A549 (cell line): ENCODE measurements at regions not wholly inside any gene's neighbourhood (a gene's known extent, or its start where the extent isn't known, plus 50 kb on each side); places are given as distances from the start of the nearest gene placed in this dataset.

Experiments used
- ATAC-seq, 2 experiments: fragments of 200-7000 bp in 1 of 2; fragments of >200 bp in 1 of 2; cut with Nextera tagmentation in 1 of 2; cut with Tn5 transposase in 1 of 2; 3 replicates each; pipeline versions ENCODE4 v1.8.0 to v1.9.1; 2018 to 2020; ENCODE audit warnings: mild to moderate bottlenecking in 1 of 2, moderate library complexity in 1 of 2
- CTCF ChIA-PET: fragments of 300-600 bp; sonication (Branson Sonifier 250); formaldehyde crosslinking; extraction: SDS; loops from one replicate; lab custom pipeline; 2021; ENCODE audit warnings: antibody characterized with exemption, inconsistent platforms; lab: Yijun Ruan, JAX
- POLR2A ChIA-PET: fragments of 350-600 bp; formaldehyde crosslinking; extraction: SDS; loops from one replicate; lab custom pipeline; 2021; ENCODE audit warnings: antibody characterized with exemption, inconsistent platforms; lab: Yijun Ruan, JAX
- DNase-seq, 2 experiments: peaks; one replicate each; pipeline versions ENCODE4 v3.0.0 to v3.0.0-alpha.2; 2011 to 2016; ENCODE audit warnings: low read depth in 1 of 2, low spot score in 1 of 2
- FAIRE-seq: peaks from 2 replicates; lab custom pipeline; 2011; peaks lifted over from hg19 to GRCh38; lab: Jason Lieb, UNC
- H3K27ac ChIP-seq, 2 experiments: fragments of >200 bp; sonication (Bioruptor Twin); formaldehyde crosslinking; 3 replicates each; pipeline ENCODE4 v1.5.1; 2016 to 2017
- H3K4me1 ChIP-seq: fragments of >200 bp; sonication (Bioruptor Twin); formaldehyde crosslinking; 3 replicates; pipeline ENCODE4 v1.6.1; 2016
- H3K4me2 ChIP-seq: fragments of >200 bp; sonication (Bioruptor Twin); formaldehyde crosslinking; 3 replicates; pipeline ENCODE4 v1.6.1; 2016
- H3K4me3 ChIP-seq: fragments of >200 bp; sonication (Bioruptor Twin); formaldehyde crosslinking; 3 replicates; pipeline ENCODE4 v1.5.1; 2016
- H3K9me3 ChIP-seq: fragments of >200 bp; sonication (Bioruptor Twin); formaldehyde crosslinking; 3 replicates; pipeline ENCODE4 v1.6.1; 2016
- BHLHE40 ChIP-seq: IDR thresholded peaks from 2 replicates; pipeline ENCODE4 v1.6.1; 2012; ENCODE audit warnings: low read depth, low read length, inconsistent platforms
- CEBPB ChIP-seq, 2 experiments: fragments of >200 bp in 1 of 2; sonication (Bioruptor Twin) in 1 of 2; formaldehyde crosslinking in 1 of 2; IDR thresholded peaks; 2 replicates each; pipeline ENCODE4 v1.6.1; 2012 to 2016
- CHD2 ChIP-seq: fragments of 150-350 bp; IDR thresholded peaks from 2 replicates; pipeline ENCODE4 v1.6.1; 2014; ENCODE audit warnings: low read length; ENCODE audit not compliant: partially characterized antibody
- EHMT2 ChIP-seq: fragments of 200-600 bp; sonication (generic); IDR thresholded peaks from 2 replicates; pipeline ENCODE4 v1.6.1; 2016; ENCODE audit warnings: antibody characterized with exemption, low read depth, mild to moderate bottlenecking, moderate library complexity
- FOXS1 ChIP-seq: fragments of 250-450 bp; sonication (Bioruptor Pico); IDR thresholded peaks from 2 replicates; pipeline ENCODE4 v1.5.0; 2020; ENCODE audit warnings: mild to moderate bottlenecking, moderate library complexity
- HOXA7 ChIP-seq: fragments of 250-450 bp; sonication (Bioruptor Pico); IDR thresholded peaks from 2 replicates; pipeline ENCODE4 v1.5.0; 2020; ENCODE audit warnings: mild to moderate bottlenecking, moderate library complexity
- HOXB5 ChIP-seq: fragments of 250-450 bp; sonication (Bioruptor Pico); IDR thresholded peaks from 2 replicates; pipeline ENCODE4 v1.5.0; 2020; ENCODE audit warnings: mild to moderate bottlenecking, moderate library complexity
- KDM1A ChIP-seq: fragments of 200-600 bp; sonication (generic); IDR thresholded peaks from 2 replicates; pipeline ENCODE4 v1.6.1; 2016; ENCODE audit warnings: low read depth, mild to moderate bottlenecking
- KDM5A ChIP-seq: fragments of 200-600 bp; sonication (generic); IDR thresholded peaks from 2 replicates; pipeline ENCODE4 v1.6.1; 2016; ENCODE audit warnings: antibody characterized with exemption, mild to moderate bottlenecking
- MAFK ChIP-seq: fragments of 450-650 bp; IDR thresholded peaks from 2 replicates; pipeline ENCODE4 v1.6.1; 2014; ENCODE audit not compliant: partially characterized antibody
- NR3C1 ChIP-seq: fragments of >200 bp; sonication (Bioruptor Twin); formaldehyde crosslinking; IDR thresholded peaks from 3 replicates; pipeline ENCODE4 v1.6.1; 2017
- POLR2A ChIP-seq: IDR thresholded peaks from 2 replicates; pipeline ENCODE4 v1.6.1; 2012; ENCODE audit warnings: mild to moderate bottlenecking, low read length
- POLR2AphosphoS2 ChIP-seq: conservative IDR thresholded peaks from 2 replicates; pipeline ENCODE4 v1.6.1; 2012; ENCODE audit warnings: low read length, improper control_type of control experiment, inconsistent platforms
- RAD21 ChIP-seq, 2 experiments: fragments of >200 bp in 1 of 2; sonication (Bioruptor Twin) in 1 of 2; formaldehyde crosslinking in 1 of 2; IDR thresholded peaks in 1 of 2; conservative IDR thresholded peaks in 1 of 2; 2 replicates in 1 of 2; 3 replicates in 1 of 2; pipeline ENCODE4 v1.6.1; 2012 to 2018; ENCODE audit warnings: inconsistent platforms in 1 of 2
- RCOR1 ChIP-seq: fragments of 150-350 bp; IDR thresholded peaks from 2 replicates; pipeline ENCODE4 v1.6.1; 2014; ENCODE audit warnings: antibody characterized with exemption, low read length, low read depth
- RNF2 ChIP-seq: fragments of 200-600 bp; sonication (generic); IDR thresholded peaks from 2 replicates; pipeline ENCODE4 v1.6.1; 2016; ENCODE audit warnings: low read depth, mild to moderate bottlenecking, antibody characterized with exemption, moderate library complexity, borderline replicate concordance
- SMC3 ChIP-seq: fragments of >200 bp; sonication (Bioruptor Twin); formaldehyde crosslinking; IDR thresholded peaks from 3 replicates; pipeline ENCODE4 v1.6.1; 2018; ENCODE audit warnings: inconsistent platforms
- ZNF302 ChIP-seq: fragments of 250-450 bp; sonication (Bioruptor Pico); IDR thresholded peaks from 2 replicates; pipeline ENCODE4 v1.9.0; 2021; ENCODE audit warnings: inconsistent platforms, mild to moderate bottlenecking, moderate library complexity
- WGBS: methylation state at CpG from one replicate; pipeline ENCODE4 v1.1.6; 2017; ENCODE audit errors: missing lambda C conversion rate; 5-methylcytosine and 5-hydroxymethylcytosine counted together
- TF ChIP-seq, protein P1 (sequence below): IDR thresholded peaks from 2 replicates; pipeline ENCODE4 v1.6.1; 2012

DNA sequence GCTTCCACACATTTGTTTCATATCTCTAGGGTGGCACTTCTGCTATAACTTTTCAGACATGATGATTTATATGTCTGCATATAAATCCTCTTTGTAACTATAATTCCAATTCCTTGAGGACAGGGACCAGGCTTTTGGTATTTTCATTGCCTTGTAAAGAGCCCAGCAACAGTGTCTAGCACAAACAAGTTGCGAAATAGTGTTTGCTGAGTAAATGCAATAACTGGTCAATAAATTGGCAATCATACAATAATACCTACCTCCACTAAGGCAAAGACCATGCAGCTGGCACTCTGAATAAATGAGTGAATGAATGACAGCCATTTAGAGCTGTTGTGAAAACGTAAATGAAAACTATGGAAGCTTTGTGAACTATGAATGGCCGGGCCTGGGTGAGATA lies 564.0 kb upstream of the ZNF462 start:
- no peak for FAIRE-seq
- Histone ChIP-seq H3K4me3 (no peak overlapping the region), H3K4me2 (no peak overlapping the region), H3K9me3 (no peaks in the 10 kb centered on the region), H3K27ac (no peak overlapping the region), H3K4me1 (no peaks in the 10 kb centered on the region)
- no peak for ATAC-seq
- ChIA-PET POLR2A (no interaction called here), CTCF (no interaction called here)
- WGBS: 12% methylated on average over 3 of the region's 3 CpGs
- DNase-seq: no peak
- TF ChIP-seq, protein P1, sequence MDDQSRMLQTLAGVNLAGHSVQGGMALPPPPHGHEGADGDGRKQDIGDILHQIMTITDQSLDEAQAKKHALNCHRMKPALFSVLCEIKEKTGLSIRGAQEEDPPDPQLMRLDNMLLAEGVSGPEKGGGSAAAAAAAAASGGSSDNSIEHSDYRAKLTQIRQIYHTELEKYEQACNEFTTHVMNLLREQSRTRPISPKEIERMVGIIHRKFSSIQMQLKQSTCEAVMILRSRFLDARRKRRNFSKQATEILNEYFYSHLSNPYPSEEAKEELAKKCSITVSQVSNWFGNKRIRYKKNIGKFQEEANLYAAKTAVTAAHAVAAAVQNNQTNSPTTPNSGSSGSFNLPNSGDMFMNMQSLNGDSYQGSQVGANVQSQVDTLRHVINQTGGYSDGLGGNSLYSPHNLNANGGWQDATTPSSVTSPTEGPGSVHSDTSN: no peak
- TF ChIP-seq RAD21 (conservative IDR thresholded peaks at IDR 0.05 in 1 of 2, IDR thresholded peaks at IDR 0.05 in 1 of 2) (no peak), RCOR1 (no peak), SMC3 (no peak), NR3C1 (no peak), POLR2A (no peak), CHD2 (no peak), RNF2 (no peak)

DNA sequence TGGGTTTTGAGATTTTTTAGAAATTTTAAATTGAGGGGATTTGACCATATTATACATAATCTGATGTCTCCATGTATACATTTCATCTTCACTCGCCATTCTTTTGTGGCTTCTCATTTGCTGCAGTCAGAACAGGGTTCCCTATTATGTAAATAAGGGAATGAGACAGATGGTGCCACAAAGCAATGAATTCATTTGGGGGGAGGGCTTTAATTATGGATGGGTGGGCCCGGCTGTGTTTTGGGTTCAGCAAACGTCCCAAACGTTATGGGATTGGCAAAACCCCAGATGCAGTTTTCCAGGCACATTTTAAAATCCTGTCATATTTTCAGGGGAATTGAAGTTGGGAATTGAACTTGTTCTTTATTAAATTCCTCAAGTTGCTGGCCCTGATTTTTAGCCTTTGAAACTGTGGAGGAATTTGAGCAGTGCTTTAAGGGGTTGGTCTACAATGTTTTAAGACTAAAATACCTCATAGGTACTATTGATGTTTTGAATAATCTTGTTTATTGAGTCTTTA lies 558.5 kb upstream of the ZNF462 start:
- ChIA-PET CTCF (no interaction called here), POLR2A (no interaction called here)
- no peak overlapping the region for H3K4me3 ChIP-seq
- H3K4me1 ChIP-seq: no peaks in the 10 kb centered on the region
- 27% methylated on average over 4 of the region's 4 CpGs for WGBS
- FAIRE-seq: no peak
- TF ChIP-seq MAFK: no peak
- TF ChIP-seq KDM1A: no peak
- no peak for TF ChIP-seq HOXB5 (CRISPR knock-in tag)
- TF ChIP-seq CEBPB (IDR thresholded peaks at IDR 0.05): no peak
- TF ChIP-seq KDM5A: no peak
- TF ChIP-seq HOXA7 (CRISPR knock-in tag): no peak
- no peak overlapping the region for H3K27ac ChIP-seq
- ATAC-seq: no peak
- no peak overlapping the region for H3K4me2 ChIP-seq
- H3K9me3 ChIP-seq: no peaks in the 10 kb centered on the region
- DNase-seq: no peak

DNA sequence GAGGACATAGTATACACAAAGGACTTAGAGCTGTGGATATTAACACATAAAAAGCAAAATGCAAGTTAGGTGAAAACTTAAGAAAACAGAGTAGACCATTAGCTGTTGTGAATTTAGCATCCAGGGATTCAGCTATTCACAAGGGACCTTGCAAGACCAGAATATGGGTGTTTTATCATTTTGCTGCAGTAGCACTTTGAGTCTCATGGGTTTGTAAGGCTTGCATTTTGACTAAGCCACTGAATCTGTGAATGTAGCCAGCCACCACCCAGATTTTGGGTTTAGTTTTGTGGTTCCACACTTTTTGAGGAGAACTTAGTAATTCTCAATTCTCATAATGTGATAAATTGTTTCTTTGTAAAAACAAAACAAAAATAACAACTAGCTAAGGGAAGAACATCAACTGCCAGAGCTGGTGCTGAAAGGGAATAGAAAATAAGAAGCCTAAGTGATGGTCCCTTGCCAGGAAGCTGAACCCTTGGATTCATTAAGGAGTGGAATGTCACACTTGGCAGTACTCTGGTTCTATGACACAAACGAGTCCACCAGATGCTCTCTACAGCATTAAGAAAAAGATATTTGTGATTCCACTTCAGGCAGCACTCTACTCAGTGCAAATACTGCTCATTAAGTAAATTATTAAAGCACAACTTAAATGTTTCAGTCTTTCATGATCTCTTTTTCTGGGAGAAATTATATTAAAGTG lies 557.4 kb upstream of the ZNF462 start:
- CTCF ChIA-PET: interaction anchor here (0.7 kb wide), 1 partner anchor 55 kb away, joined by 3 read pairs; no protein-coding TSS in a partner anchor
- Histone ChIP-seq H3K27ac (no peak overlapping the region), H3K9me3 (no peaks in the 10 kb centered on the region), H3K4me3 (no peak overlapping the region)
- TF ChIP-seq BHLHE40 (no peak), EHMT2 (no peak)
- TF ChIP-seq, all 56 proteins: peak for 0
- POLR2A ChIA-PET: no interaction called here
- WGBS: 0% methylated on average over 1 of the region's 1 CpG
- DNase-seq (no peak), FAIRE-seq (no peak), ATAC-seq (no peak)
- Histone ChIP-seq H3K4me1 (no peaks in the 10 kb centered on the region), H3K4me2 (no peak overlapping the region)

DNA sequence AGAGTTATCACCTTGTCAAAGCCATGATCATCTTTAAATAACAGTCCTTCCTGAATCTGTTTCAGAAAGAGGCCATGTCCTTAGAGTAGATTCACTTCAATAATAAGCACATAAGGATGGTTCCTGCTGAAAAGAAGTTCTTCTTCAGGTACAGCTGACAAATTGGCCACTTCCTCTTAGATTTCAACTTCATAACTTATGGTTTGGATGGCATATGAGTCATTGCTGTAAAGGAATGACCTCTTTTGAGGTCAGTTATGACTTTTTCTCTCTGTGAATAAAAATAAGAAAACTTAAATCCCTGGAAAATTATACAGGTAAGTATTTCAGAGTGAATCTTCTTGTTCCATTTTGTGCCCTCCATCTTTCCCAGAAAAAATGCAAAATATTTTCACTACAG lies 555.3 kb upstream of the ZNF462 start:
- DNase-seq: no peak
- POLR2A ChIA-PET: no interaction called here
- H3K4me3 ChIP-seq: no peak overlapping the region
- ATAC-seq: no peak
- H3K27ac ChIP-seq: no peak overlapping the region
- FAIRE-seq: no peak
- no peak for TF ChIP-seq RAD21 (conservative IDR thresholded peaks at IDR 0.05 in 1 of 2, IDR thresholded peaks at IDR 0.05 in 1 of 2)
- no peak overlapping the region for H3K4me2 ChIP-seq
- no peaks in the 10 kb centered on the region for H3K4me1 ChIP-seq
- CTCF ChIA-PET: interaction anchor here (0.7 kb wide), 1 partner anchor 457 kb away, joined by 3 read pairs; no protein-coding TSS in a partner anchor
- no peaks in the 10 kb centered on the region for H3K9me3 ChIP-seq

DNA sequence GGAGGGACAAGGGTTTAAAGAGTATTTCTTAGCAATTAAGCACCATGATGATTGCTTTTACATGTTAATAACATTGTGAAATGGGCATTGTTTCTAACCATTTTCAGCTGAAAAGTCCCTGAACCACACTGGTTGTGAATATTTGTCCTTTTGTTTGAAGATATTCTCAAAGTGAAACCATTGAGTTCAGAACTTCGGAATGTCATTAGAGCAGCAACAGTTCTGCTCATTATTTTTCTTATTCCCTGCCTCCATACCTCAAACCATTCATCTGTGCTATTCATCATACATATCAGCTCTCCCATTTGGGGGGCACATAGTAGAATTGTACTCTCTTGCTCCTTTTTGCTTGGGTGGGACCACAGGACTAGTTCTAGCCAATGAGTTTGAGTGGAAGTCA lies 553.0 kb upstream of the ZNF462 start:
- ATAC-seq (no peak), DNase-seq (no peak), FAIRE-seq (no peak)
- Histone ChIP-seq H3K4me1 (no peaks in the 10 kb centered on the region), H3K9me3 (no peaks in the 10 kb centered on the region), H3K27ac (no peak overlapping the region), H3K4me3 (no peak overlapping the region), H3K4me2 (no peak overlapping the region)
- POLR2A ChIA-PET: no interaction called here
- TF ChIP-seq ZNF302 (CRISPR knock-in tag) (no peak), POLR2AphosphoS2 (no peak), FOXS1 (no peak)
- WGBS: 3% methylated on average over 1 of the region's 1 CpG
- CTCF ChIA-PET: interaction anchor here (0.9 kb wide), 1 partner anchor 10 kb away, joined by 3 read pairs; no protein-coding TSS in a partner anchor
